PC-3 (cell line): ENCODE measurements at regions not wholly inside any gene's neighbourhood (a gene's known extent, or its start where the extent isn't known, plus 50 kb on each side); places are given as distances from the start of the nearest gene placed in this dataset.
"Not testable (repeated sequence)": the region's sequence is repeated elsewhere in the genome, so short reads cannot be mapped to it uniquely, and the experiment has no call there.

ENCODE experiments used
- EZH2 ChIP-seq: fragments of 300-600 bp; sonication (generic); IDR thresholded peaks from one replicate; pipeline ENCODE4 v1.6.1; 2017; ENCODE audit warnings: antibody characterized with exemption, mild to moderate bottlenecking, low read length; ENCODE audit not compliant: unreplicated experiment
- EZH2phosphoT487 ChIP-seq: fragments of 300-600 bp; sonication (generic); IDR thresholded peaks from 2 replicates; pipeline ENCODE4 v1.6.1; 2018; ENCODE audit warnings: mild to moderate bottlenecking, antibody characterized with exemption, low read length, borderline replicate concordance
- TF ChIP-seq, protein P1 (sequence below): fragments of 300-600 bp; sonication (generic); conservative IDR thresholded peaks from 2 replicates; pipeline ENCODE4 v1.5.1; 2017; ENCODE audit warnings: antibody characterized with exemption, low read depth, mild to moderate bottlenecking, low read length

DNA sequence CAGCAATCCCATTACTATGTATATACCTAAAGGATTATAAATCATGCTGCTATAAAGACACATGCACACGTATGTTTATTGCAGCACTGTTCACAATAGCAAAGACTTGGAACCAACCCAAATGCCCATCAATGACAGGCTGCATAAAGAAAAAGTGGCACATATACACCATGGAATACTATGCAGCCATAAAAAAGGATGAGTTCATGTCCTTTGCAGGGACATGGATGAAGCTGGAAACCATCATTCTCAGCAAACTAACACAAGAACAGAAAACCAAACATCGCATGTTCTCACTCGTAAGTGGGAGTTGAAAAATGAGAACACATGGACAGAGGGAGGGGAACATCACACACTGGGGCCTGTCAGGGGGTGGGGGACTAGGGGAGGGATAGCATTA, 71.2 kb upstream of the GPRC5B start:
- TF ChIP-seq EZH2, EZH2phosphoT487: not testable (repeated sequence)
- TF ChIP-seq, protein P1, sequence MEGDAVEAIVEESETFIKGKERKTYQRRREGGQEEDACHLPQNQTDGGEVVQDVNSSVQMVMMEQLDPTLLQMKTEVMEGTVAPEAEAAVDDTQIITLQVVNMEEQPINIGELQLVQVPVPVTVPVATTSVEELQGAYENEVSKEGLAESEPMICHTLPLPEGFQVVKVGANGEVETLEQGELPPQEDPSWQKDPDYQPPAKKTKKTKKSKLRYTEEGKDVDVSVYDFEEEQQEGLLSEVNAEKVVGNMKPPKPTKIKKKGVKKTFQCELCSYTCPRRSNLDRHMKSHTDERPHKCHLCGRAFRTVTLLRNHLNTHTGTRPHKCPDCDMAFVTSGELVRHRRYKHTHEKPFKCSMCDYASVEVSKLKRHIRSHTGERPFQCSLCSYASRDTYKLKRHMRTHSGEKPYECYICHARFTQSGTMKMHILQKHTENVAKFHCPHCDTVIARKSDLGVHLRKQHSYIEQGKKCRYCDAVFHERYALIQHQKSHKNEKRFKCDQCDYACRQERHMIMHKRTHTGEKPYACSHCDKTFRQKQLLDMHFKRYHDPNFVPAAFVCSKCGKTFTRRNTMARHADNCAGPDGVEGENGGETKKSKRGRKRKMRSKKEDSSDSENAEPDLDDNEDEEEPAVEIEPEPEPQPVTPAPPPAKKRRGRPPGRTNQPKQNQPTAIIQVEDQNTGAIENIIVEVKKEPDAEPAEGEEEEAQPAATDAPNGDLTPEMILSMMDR, result not testable (repeated sequence)
